Pancreas (tissue), 10 donors: ENCODE measurements at regions not wholly inside any gene's neighbourhood (a gene's known extent, or its start where the extent isn't known, plus 50 kb on each side); places are given as distances from the start of the nearest gene placed in this dataset.

Experiments
- ATAC-seq, 4 donors: fragments of 200-7000 bp; cut with Tn5 transposase; one replicate each; pipeline versions ENCODE4 v1.8.0 to v1.9.1; 2020; ENCODE audit warnings: mild to moderate bottlenecking in 4 of 4, moderate library complexity in 4 of 4
- DNase-seq, 6 donors: peaks; one replicate each; pipeline ENCODE4 v3.0.0-alpha.2; 2020
- FAIRE-seq: peaks from 2 replicates; lab custom pipeline; 2012; peaks lifted over from hg19 to GRCh38; lab: Jason Lieb, UNC
- H3K27ac ChIP-seq, 4 donors: fragments of 200-600 bp; sonication (generic); 1 replicate in 3 of 4; 2 replicates in 1 of 4; pipeline versions ENCODE4 v1.5.0 to v1.8.0; 2020
- H3K27me3 ChIP-seq, 4 donors: fragments of 200-600 bp; one replicate each; pipeline ENCODE4 v1.8.0; 2021
- H3K36me3 ChIP-seq, 3 donors: fragments of 200-600 bp; sonication (generic) in 1 of 3; one replicate each; pipeline versions ENCODE4 v1.5.0 to v1.8.0; 2020 to 2021
- H3K4me1 ChIP-seq, 3 donors: fragments of 200-600 bp; one replicate each; pipeline ENCODE4 v1.8.0; 2021
- H3K4me3 ChIP-seq, 4 donors: fragments of 200-600 bp; sonication (generic) in 2 of 4; one replicate each; pipeline versions ENCODE4 v1.5.0 to v1.8.0; 2020 to 2021
- H3K9me3 ChIP-seq, 4 donors: fragments of 200-600 bp; one replicate each; pipeline ENCODE4 v1.8.0; 2021
- CTCF ChIP-seq, 4 donors: fragments of 200-600 bp; sonication (generic) in 3 of 4; IDR thresholded peaks; one replicate each; pipeline versions ENCODE4 v1.5.0 to v1.8.0; 2021; ENCODE audit warnings: antibody characterized with exemption in 4 of 4
- WGBS, 2 donors: extraction: QIAGEN DNeasy Blood & Tissue Kit; methylation state at CpG; one replicate each; pipeline ENCODE4 v1.1.7; 2013; 5-methylcytosine and 5-hydroxymethylcytosine counted together
- intact Hi-C, 3 donors: fragments of 100-400 bp; cut with DNase I; formaldehyde crosslinking; loops; one replicate each; pipeline versions ENCODE4 v1.11.1 to v1.14.2; 2022
- donor health status: healthy with polysubstance abuse.
- donor health status: DM: no; HTN: no; CAD: no; lungs with moderate emphysema.
- donor health status: DM: no; HTN: no; CAD: no.
- donor health status: control.
- donor health status: control.
- donor health status: Bipolar disorder and iron deficiency.
- donor health status: DM: yes; HTN: yes; CAD: no.
- donor health status: DM: no; HTN: no; CAD: no.
- donor health status: DM: no; HTN: no; CAD: no.
- donor health status: DM: yes; HTN: yes; CAD: no.

DNA sequence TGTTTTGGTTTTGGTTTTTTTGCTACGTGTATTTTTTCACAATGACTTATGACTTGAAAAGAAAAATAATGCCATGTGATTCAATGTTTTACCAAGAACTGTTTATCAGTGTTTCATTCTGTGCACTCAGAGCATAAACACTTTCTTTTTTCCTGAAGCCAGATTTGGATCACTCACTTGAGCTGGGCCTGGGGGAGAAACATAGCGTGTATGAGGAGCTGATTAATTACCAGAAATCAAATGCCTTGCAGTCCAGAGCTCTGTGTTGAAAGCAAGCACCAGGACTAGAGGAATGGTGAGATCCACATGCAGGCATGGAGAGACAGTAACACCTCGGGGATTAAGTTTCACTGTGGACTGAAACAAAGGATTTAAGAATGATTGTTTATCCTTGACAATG is 642.1 kb upstream of the ADGRL2 start:
- Histone ChIP-seq H3K27me3 (no peaks in the 10 kb centered on the region), H3K9me3 (no peaks in the 10 kb centered on the region), H3K4me3 (no peak overlapping the region), H3K27ac (no peak overlapping the region), H3K4me1 (no peaks in the 10 kb centered on the region), H3K36me3 (no peaks in the 10 kb centered on the region)
- intact Hi-C loops = no loop called here
- 12 to 19% methylated on average over 3 of the region's 3 CpGs for WGBS, 2 donors
- TF ChIP-seq CTCF (IDR thresholded peaks at IDR 0.05) = no peak
- FAIRE-seq (no peak), ATAC-seq (no peak), DNase-seq (no peak)

- no peaks in the 10 kb centered on the region for H3K36me3 ChIP-seq
- no peaks in the 10 kb centered on the region for H3K9me3 ChIP-seq
- H3K27me3 ChIP-seq = no peaks in the 10 kb centered on the region
- TF ChIP-seq CTCF (IDR thresholded peaks at IDR 0.05) = no peak
- no peak overlapping the region for H3K4me3 ChIP-seq
- intact Hi-C loops = no loop called here
- no peaks in the 10 kb centered on the region for H3K4me1 ChIP-seq
- WGBS, 2 donors = 50 to 70% methylated on average over 1 of the region's 1 CpG
- no peak for DNase-seq
- no peak for FAIRE-seq
- no peak for ATAC-seq
- H3K27ac ChIP-seq = no peak overlapping the region
Observed at GRCh38 chr1:81157686-81158085, 643.0 kb upstream of the ADGRL2 start.

- Histone ChIP-seq H3K27me3 (no peaks in the 10 kb centered on the region), H3K4me1 (no peaks in the 10 kb centered on the region), H3K36me3 (no peaks in the 10 kb centered on the region), H3K27ac (no peak overlapping the region), H3K4me3 (no peak overlapping the region), H3K9me3 (no peaks in the 10 kb centered on the region)
- intact Hi-C loops = no loop called here
- WGBS, 2 donors = 37 to 55% methylated on average over 1 of the region's 1 CpG
- ATAC-seq (no peak), FAIRE-seq (no peak), DNase-seq (no peak)
- no peak for TF ChIP-seq CTCF (IDR thresholded peaks at IDR 0.05)
Observed at GRCh38 chr1:81156887-81157286, 643.8 kb upstream of the ADGRL2 start.

- WGBS, 2 donors = 56 to 82% methylated on average over 1 of the region's 1 CpG
- FAIRE-seq = no peak
- Histone ChIP-seq H3K4me3 (no peak overlapping the region), H3K36me3 (no peaks in the 10 kb centered on the region), H3K9me3 (no peaks in the 10 kb centered on the region), H3K27me3 (no peaks in the 10 kb centered on the region), H3K27ac (no peak overlapping the region), H3K4me1 (no peaks in the 10 kb centered on the region)
- intact Hi-C loops = no loop called here
- no peak for TF ChIP-seq CTCF (IDR thresholded peaks at IDR 0.05)
- ATAC-seq = no peak
- no peak for DNase-seq
Observed at GRCh38 chr1:81155131-81155530, 645.6 kb upstream of the ADGRL2 start.

GRCh38 chr1:81151206-81151605 is 649.5 kb upstream of the ADGRL2 start:
- no peaks in the 10 kb centered on the region for H3K36me3 ChIP-seq
- H3K27ac ChIP-seq = no peak overlapping the region
- H3K9me3 ChIP-seq = no peaks in the 10 kb centered on the region
- no peak for TF ChIP-seq CTCF (IDR thresholded peaks at IDR 0.05)
- WGBS, 2 donors = 3 to 6% methylated on average over 1 of the region's 1 CpG
- no peak for DNase-seq
- no peak for ATAC-seq
- intact Hi-C loops = no loop called here
- no peak for FAIRE-seq
- no peaks in the 10 kb centered on the region for H3K4me1 ChIP-seq
- no peaks in the 10 kb centered on the region for H3K27me3 ChIP-seq
- H3K4me3 ChIP-seq = no peak overlapping the region
